ENCODE measurements at regions not wholly inside any gene's neighbourhood (a gene's known extent, or its start where the extent isn't known, plus 50 kb on each side); places are given as distances from the start of the nearest gene placed in this dataset.

- TF ChIP-seq, protein P1, sequence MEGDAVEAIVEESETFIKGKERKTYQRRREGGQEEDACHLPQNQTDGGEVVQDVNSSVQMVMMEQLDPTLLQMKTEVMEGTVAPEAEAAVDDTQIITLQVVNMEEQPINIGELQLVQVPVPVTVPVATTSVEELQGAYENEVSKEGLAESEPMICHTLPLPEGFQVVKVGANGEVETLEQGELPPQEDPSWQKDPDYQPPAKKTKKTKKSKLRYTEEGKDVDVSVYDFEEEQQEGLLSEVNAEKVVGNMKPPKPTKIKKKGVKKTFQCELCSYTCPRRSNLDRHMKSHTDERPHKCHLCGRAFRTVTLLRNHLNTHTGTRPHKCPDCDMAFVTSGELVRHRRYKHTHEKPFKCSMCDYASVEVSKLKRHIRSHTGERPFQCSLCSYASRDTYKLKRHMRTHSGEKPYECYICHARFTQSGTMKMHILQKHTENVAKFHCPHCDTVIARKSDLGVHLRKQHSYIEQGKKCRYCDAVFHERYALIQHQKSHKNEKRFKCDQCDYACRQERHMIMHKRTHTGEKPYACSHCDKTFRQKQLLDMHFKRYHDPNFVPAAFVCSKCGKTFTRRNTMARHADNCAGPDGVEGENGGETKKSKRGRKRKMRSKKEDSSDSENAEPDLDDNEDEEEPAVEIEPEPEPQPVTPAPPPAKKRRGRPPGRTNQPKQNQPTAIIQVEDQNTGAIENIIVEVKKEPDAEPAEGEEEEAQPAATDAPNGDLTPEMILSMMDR (IDR thresholded peaks at IDR 0.05), result no peak
- no peak for TF ChIP-seq POLR2A (IDR thresholded peaks at IDR 0.05)
Measured at GRCh38 chr3:89558711-89559110, 451.3 kb downstream of the EPHA3 start.
